A673 (cell line): ENCODE measurements at regions not wholly inside any gene's neighbourhood (a gene's known extent, or its start where the extent isn't known, plus 50 kb on each side); places are given as distances from the start of the nearest gene placed in this dataset.

Experiments
- EZH2 ChIP-seq: fragments of 200-600 bp; sonication (generic); IDR thresholded peaks from 2 replicates; pipeline ENCODE4 v1.6.1; 2017; ENCODE audit warnings: borderline replicate concordance, low read depth, mild to moderate bottlenecking, mixed read lengths, antibody characterized with exemption, low read length; ENCODE audit not compliant: poor library complexity, severe bottlenecking
- TF ChIP-seq, protein P1 (sequence below): fragments of 300-800, 200-600 bp; sonication (generic); conservative IDR thresholded peaks from 2 replicates; pipeline ENCODE4 v1.5.1; 2017; ENCODE audit warnings: low read depth, mild to moderate bottlenecking, antibody characterized with exemption, low read length, moderate library complexity, mixed read lengths

DNA sequence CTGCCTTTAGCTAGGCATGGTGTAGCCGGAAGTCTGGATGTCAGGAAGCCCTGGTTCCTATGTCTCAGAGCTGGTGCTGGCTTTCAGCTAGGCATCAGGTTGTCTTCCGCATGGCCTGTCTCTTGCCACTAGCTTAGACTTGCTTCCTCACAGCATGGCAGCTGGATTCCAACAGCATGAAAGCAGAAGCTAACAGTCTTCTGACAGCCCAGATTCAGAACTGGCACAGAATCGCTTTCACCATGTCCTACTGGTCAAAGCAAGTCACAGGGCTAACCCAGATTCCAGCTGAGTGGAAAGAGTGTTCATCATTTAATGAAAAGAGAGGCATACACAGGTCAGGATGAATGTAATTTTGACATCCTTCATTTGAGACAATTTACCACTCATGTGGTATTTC, 1050.5 kb downstream of the ROBO2 start:
- TF ChIP-seq, protein P1, sequence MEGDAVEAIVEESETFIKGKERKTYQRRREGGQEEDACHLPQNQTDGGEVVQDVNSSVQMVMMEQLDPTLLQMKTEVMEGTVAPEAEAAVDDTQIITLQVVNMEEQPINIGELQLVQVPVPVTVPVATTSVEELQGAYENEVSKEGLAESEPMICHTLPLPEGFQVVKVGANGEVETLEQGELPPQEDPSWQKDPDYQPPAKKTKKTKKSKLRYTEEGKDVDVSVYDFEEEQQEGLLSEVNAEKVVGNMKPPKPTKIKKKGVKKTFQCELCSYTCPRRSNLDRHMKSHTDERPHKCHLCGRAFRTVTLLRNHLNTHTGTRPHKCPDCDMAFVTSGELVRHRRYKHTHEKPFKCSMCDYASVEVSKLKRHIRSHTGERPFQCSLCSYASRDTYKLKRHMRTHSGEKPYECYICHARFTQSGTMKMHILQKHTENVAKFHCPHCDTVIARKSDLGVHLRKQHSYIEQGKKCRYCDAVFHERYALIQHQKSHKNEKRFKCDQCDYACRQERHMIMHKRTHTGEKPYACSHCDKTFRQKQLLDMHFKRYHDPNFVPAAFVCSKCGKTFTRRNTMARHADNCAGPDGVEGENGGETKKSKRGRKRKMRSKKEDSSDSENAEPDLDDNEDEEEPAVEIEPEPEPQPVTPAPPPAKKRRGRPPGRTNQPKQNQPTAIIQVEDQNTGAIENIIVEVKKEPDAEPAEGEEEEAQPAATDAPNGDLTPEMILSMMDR, result no peak
- no peak for TF ChIP-seq EZH2
